Lower leg skin (tissue), 4 donors: ENCODE measurements at regions not wholly inside any gene's neighbourhood (a gene's known extent, or its start where the extent isn't known, plus 50 kb on each side); places are given as distances from the start of the nearest gene placed in this dataset.

Source experiments
- DNase-seq, 2 donors: peaks; one replicate each; pipeline ENCODE4 v3.0.0-alpha.2; 2019; ENCODE audit warnings: low spot score in 2 of 2
- H3K4me3 ChIP-seq: fragments of 200-600 bp; sonication (generic); 2 replicates; pipeline ENCODE4 v1.5.1; 2017; ENCODE audit warnings: mild to moderate bottlenecking, low read depth; ENCODE audit not compliant: poor library complexity, severe bottlenecking
- POLR2A ChIP-seq, 2 donors: fragments of 450-650 bp; IDR thresholded peaks; one replicate each; pipeline ENCODE4 v1.6.1; 2016 to 2017; ENCODE audit warnings: antibody characterized with exemption in 2 of 2, mild to moderate bottlenecking in 1 of 2, moderate library complexity in 1 of 2
- WGBS, 2 donors: methylation state at CpG; one replicate each; pipeline ENCODE4 v1.1.5; 2018; 5-methylcytosine and 5-hydroxymethylcytosine counted together
- intact Hi-C: fragments of 100-400 bp; cut with DNase I; formaldehyde crosslinking; loops from one replicate; pipeline ENCODE4 v1.15.0; 2023; ENCODE audit warnings: low total_unique reads
- TF ChIP-seq, protein P1 (sequence below), 3 donors: fragments of 450-650 bp; IDR thresholded peaks; one replicate each; pipeline ENCODE4 v1.5.1; 2016; ENCODE audit warnings: antibody characterized with exemption in 3 of 3, mild to moderate bottlenecking in 3 of 3, moderate library complexity in 2 of 3

DNA sequence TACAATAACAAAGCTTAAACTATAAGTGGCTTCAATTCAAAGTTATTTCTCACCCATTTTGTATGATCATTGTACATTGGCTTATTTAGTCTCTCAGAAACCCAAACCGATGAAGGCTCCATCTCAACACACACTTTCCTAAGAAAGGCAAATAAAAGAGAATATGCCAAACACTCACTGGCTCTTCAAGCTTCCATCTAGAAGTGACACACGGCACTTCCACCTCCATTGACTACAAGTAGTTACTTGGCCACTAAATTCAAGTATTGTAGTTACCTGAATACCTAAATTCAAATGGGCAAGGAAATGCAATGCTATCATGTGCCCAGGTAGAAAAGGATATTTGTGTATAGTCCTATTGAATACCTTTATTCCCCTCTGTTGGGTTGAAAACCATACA is 170.6 kb downstream of the OGFRL1 start:
- no peak for DNase-seq
- WGBS, 2 donors = 93 to 95% methylated on average over 2 of the region's 2 CpGs
- no peak for TF ChIP-seq POLR2A (IDR thresholded peaks at IDR 0.05)
- TF ChIP-seq, protein P1, sequence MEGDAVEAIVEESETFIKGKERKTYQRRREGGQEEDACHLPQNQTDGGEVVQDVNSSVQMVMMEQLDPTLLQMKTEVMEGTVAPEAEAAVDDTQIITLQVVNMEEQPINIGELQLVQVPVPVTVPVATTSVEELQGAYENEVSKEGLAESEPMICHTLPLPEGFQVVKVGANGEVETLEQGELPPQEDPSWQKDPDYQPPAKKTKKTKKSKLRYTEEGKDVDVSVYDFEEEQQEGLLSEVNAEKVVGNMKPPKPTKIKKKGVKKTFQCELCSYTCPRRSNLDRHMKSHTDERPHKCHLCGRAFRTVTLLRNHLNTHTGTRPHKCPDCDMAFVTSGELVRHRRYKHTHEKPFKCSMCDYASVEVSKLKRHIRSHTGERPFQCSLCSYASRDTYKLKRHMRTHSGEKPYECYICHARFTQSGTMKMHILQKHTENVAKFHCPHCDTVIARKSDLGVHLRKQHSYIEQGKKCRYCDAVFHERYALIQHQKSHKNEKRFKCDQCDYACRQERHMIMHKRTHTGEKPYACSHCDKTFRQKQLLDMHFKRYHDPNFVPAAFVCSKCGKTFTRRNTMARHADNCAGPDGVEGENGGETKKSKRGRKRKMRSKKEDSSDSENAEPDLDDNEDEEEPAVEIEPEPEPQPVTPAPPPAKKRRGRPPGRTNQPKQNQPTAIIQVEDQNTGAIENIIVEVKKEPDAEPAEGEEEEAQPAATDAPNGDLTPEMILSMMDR (IDR thresholded peaks at IDR 0.05) = no peak
- intact Hi-C loops = no loop called here
- H3K4me3 ChIP-seq = no peak overlapping the region

DNA sequence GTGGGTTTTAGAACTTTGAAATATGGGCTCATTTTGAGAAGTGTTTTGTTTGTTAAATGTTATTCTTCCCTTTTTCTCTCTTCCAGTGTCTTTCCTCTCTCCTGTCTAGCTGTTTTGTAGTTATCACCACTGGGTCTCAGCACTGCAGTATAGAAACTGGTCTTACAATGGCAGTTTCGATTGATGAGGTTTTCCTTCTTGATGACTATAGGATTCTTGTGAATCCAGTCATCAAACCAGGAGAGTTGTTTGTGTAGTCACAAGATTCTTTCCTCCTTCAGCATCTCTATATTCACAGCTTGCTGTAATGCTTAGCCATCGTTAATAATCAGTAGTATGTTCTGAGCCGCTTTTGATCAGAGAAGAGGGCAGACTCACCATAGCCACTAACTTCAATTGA is 172.3 kb downstream of the OGFRL1 start:
- TF ChIP-seq, protein P1 (IDR thresholded peaks at IDR 0.05) = no peak
- TF ChIP-seq POLR2A (IDR thresholded peaks at IDR 0.05) = no peak
- DNase-seq = no peak
- 94 to 96% methylated on average over 3 of the region's 3 CpGs for WGBS, 2 donors

DNA sequence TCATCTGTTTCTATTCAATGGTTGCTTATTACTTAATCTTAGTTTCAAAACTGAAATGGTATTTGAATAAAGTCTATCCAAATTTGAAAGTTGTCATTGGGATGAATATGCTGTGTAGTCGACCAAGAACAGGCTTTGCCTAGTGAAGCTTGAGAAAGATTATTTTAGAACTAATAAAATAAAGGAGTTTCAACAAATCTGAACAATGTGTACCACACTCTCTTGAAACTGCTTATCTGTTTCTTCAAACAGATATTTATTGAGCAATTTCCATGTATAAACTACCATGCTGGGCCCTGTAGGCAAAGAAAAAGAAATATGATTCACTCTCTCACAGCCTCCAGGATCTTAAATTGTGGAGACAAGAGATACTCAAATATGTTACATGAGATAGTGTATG is 174.4 kb downstream of the OGFRL1 start:
- H3K4me3 ChIP-seq = no peak overlapping the region
- WGBS, 2 donors = 55 to 61% methylated on average over 1 of the region's 1 CpG
- intact Hi-C loops = no loop called here

More for the DNA sequence above, 172.3 kb downstream of the OGFRL1 start:
- no peak overlapping the region for H3K4me3 ChIP-seq
- intact Hi-C loops = no loop called here

DNA sequence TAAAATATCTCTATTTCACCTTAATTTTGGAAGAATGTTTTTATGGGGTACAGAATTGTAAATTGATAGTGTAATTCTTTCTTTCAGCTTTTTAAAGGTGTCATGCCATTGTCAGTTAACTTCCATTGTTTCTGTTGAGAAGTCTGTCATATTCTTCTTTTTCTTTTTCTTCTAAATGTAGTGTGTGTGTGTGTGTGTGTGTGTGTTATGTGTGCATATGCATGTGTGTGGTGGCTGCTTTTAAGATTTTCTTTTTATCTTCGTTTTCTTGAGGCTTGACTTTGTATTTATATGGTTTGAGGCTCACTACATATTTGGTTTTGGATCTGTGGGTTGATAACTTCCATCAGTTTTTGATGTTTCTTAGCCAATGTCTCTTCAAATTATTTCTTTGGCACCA is 176.5 kb downstream of the OGFRL1 start:
- intact Hi-C loops = no loop called here
- no peak overlapping the region for H3K4me3 ChIP-seq
- no peak for DNase-seq
- WGBS, 2 donors = 30 to 33% methylated on average over 1 of the region's 1 CpG
- TF ChIP-seq POLR2A (IDR thresholded peaks at IDR 0.05) = no peak
- TF ChIP-seq, protein P1 (IDR thresholded peaks at IDR 0.05) = no peak

More for the DNA sequence above, 174.4 kb downstream of the OGFRL1 start:
- TF ChIP-seq, protein P1 (IDR thresholded peaks at IDR 0.05) = no peak
- TF ChIP-seq POLR2A (IDR thresholded peaks at IDR 0.05) = no peak
- no peak for DNase-seq

DNA sequence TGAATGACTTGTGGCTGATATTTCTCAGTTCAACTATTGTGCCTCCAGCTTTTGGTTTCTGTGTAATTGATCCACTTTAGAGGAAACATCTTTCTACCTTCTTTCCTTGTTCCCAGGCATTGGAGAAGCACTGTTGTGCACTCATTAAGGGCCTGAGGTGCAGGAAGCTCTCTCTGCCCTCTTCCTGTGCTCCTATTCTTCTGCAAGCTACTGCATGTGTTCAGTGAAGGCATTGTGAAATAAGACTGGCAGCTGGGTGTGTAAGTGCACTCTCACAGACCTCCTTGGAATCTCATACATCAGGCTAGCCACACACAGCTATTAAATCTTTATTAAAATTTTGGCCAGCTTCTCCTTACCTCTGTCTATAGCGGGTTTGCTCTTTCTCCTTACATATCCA is 177.8 kb downstream of the OGFRL1 start:
- intact Hi-C loops = no loop called here
- TF ChIP-seq POLR2A (IDR thresholded peaks at IDR 0.05) = no peak
- TF ChIP-seq, protein P1 (IDR thresholded peaks at IDR 0.05) = no peak
- WGBS, 2 donors = 89 to 93% methylated on average over 1 of the region's 1 CpG
- DNase-seq = no peak
- no peak overlapping the region for H3K4me3 ChIP-seq

DNA sequence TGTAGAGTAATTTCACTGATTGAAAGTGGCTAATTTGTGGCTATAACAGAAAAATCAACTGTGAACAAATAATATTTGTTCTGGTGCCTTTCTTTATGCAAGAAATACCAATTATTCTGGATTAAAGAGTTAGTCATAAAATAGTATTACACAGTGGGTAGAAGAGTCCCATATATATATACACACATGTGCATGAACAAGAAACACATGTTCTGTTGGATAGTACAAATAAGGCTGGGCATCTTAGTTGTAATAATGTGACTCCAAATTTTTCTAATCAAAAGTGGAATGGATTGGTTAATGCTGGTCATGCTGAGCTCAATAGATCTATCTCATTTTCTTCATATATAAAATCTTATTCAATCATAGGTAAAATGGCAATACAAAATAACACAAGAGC is 179.4 kb downstream of the OGFRL1 start:
- intact Hi-C loops = no loop called here
- DNase-seq = no peak
- no peak overlapping the region for H3K4me3 ChIP-seq
- TF ChIP-seq POLR2A (IDR thresholded peaks at IDR 0.05) = no peak
- TF ChIP-seq, protein P1 (IDR thresholded peaks at IDR 0.05) = no peak
